HS-27A (cell line): ENCODE measurements at regions not wholly inside any gene's neighbourhood (a gene's known extent, or its start where the extent isn't known, plus 50 kb on each side); places are given as distances from the start of the nearest gene placed in this dataset.

ENCODE experiments used
- DNase-seq: peaks from one replicate; pipeline ENCODE4 v3.0.0-alpha.2; 2012; ENCODE audit warnings: low read depth, missing footprints

DNA sequence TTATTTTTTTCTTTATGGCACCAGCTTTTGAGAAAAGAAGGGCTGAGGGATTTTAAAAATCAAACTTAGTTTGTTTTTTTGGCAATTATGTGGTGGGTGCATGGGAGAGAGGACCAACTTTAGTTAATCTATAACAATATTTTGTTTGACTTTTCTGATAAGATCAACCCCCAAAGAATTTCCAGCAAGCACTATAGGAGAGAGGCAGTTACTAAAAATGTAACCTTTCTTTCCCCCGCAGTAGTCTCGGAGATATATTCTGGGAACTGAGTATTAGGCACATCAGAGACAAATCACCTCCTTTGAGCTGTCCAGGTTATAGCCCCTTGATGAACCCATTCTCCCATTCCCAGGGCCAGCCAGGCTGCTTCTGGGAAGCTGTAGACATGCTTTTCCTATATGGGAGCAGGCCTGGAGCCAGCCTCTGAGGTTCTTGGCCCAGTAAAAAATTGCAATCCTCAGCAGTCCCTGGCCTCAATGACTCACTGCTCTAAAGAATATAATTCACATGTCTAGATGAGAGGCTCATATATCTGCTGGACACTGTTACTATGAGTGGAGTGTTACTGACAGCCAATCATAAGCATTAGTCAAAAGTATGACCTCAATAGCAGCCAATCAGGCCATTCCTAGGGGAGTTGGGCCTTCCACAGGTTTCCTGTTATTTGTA lies 138.3 kb upstream of the AGBL1 start:
- DNase-seq: no peak

DNA sequence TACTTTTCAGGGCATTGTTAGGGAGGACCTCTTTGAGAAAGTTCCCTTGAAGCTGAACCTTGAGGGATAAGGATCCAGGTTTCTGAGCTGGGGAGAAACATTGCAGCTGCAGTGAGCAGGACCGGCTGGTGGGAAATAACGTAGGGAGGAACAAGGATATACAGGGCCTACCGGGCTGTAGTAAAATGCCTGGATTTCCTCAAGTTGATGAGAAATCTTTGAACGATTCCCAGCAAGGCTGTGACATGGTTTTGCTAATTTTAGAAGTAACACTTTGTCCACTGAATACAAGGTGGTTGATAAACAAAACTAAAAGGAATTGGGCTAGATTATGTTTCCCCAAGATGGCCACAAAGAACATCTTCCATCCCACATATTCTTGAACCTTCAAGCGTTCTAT lies 137.0 kb upstream of the AGBL1 start:
- no peak for DNase-seq

DNA sequence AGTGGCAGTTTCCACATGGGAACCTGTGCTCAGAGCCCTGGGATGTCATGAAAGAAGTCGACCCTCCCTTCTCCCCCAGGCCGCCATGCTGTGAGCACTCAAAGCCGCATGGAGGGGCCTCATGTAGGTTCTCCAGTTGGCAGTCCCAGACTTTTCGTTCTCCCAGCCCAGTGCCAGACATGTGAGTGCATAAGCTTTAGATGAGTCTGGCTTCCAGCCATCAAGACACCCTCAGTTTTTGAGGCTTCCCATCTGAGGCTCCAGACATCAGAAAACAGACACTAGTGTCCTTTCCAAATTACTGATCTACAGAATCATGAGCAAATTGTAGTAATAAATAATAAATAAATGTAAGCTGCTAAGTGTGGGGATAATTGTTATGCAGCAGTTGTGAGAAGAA lies 136.5 kb upstream of the AGBL1 start:
- DNase-seq: no peak

DNA sequence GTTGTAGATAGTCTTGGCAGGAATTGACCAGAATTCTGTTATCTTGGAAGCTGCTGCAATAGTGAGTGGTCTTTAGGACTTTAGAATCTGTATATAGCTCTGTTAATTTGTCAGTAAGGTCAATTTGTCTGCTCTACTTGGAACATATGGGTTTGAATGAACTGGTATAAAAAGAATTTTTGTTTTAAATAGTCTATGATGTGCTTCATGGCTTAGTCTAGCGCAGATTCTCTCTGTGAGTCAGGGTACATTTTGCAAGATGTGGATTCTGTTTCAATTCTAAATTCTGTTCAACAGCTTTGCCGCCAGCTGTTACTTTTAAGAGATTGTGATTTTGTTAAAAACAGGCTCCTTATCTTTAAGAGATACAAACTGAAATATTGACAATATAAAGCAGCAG lies 135.9 kb upstream of the AGBL1 start:
- DNase-seq: no peak

DNA sequence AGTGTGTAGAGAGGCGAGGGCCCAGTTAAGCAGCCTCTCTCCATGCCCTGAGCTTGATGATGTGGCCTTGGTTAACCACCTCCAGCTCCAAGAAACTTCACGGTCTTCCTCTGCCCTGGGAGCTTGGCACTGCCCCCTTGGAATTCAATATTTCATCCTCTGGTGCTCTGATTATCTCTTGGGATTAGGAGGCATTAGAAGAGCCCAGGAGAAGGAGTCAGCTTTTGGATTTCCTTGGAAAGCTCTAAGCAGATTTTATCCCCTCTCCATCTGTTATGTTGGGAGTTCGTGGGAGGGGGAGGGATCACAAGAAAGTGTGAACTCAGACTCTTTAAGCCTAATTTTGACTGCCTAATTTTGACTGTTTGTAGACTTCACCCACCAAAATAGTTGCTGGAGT lies 132.7 kb upstream of the AGBL1 start:
- no peak for DNase-seq

DNA sequence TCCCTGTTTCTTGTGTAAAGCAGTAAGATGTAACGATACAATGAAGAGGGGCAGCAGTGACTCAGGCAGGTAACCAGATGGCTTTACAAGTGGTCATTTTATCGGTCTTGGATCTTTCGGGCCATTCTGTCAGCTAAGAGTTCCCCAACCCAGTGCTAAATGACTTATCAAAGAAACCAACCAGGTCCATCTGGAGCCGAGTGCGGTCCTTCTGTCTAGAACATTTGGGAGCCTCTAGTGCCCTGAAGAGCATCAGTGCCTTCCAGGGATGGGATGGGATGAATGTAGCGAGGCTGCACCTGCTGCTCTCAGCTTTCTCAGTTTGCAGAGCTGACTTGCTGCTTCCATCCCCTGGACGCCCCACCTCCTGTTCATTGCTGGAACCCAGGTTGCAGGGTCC lies 131.7 kb upstream of the AGBL1 start:
- no peak for DNase-seq

DNA sequence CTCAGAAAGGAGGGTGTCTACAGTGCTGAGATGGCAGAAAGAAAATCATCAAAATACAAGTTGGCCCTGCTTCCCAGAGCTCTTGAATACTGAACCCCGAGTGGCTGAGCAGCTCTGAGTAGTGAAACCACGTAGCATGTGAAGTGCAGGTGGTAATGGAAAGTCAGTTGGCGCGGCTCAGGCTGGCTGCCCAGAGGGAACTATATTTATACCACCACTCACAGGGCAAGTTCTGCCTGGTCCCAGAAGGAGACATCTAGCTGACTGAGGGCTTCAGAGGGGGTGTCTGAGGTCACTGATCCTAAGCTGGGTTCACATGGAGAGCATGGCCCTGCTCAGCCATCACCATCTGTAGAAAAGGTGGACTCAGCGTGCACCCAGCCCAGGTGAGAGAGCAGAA lies 129.6 kb upstream of the AGBL1 start:
- DNase-seq: no peak

DNA sequence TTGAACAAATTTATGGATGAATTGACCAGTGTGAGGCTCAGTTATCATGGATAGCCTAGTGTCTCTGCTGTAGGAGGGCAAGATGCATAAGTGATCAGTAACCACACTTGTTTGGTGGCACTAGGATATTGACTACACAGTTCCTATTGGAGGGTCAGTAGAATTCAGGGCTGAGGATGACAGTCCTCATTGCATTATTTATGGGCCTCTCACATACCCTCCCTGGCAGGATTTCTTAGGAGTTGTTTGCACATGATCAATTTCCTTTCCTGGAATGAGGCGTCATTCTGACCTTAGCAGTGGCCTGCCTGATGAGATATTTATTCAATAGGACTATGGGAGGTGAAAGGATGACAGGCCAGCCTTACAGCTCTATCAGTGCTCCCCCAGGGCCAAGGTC lies 125.1 kb upstream of the AGBL1 start:
- DNase-seq: no peak

DNA sequence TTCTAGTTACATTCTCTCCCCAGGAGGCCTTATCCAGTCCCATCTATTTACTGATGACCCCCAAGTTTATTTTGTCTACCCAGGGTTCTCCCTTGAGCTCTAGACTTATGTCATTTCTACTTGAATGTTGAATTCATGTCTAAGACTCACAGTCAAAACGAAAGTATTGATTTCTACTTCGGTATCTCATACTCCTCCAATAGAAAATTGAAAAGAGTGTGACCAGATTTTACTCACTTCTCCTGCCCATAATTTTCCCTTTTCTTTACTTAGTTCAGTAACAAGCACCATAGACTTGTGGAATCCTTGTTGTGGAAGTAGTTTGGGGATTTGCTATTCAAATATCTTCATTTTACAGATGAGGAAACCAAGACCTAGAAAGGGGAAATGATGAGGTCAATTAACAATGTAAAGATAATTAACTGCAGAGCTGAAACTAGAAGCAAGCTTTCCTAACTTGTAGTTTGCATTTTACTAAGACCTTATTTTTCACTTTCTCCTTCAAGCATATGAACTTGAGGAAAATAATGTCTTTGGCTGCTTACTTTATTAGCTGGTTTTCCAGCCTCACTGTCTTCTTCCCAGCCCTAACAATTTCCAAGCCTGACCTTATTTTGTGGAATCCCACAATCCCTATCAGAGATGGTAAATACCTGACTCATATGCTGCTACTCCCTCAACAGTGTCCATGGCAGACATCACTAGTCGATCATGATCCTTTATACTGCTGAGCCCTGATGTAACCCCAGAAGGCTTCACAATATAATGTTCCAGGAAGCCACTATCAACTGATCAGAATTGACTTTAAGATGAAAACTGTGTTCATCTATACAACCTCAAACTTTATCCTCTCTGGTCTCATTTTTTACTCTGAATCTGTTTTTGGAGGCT lies 123.9 kb upstream of the AGBL1 start:
- no peak for DNase-seq

DNA sequence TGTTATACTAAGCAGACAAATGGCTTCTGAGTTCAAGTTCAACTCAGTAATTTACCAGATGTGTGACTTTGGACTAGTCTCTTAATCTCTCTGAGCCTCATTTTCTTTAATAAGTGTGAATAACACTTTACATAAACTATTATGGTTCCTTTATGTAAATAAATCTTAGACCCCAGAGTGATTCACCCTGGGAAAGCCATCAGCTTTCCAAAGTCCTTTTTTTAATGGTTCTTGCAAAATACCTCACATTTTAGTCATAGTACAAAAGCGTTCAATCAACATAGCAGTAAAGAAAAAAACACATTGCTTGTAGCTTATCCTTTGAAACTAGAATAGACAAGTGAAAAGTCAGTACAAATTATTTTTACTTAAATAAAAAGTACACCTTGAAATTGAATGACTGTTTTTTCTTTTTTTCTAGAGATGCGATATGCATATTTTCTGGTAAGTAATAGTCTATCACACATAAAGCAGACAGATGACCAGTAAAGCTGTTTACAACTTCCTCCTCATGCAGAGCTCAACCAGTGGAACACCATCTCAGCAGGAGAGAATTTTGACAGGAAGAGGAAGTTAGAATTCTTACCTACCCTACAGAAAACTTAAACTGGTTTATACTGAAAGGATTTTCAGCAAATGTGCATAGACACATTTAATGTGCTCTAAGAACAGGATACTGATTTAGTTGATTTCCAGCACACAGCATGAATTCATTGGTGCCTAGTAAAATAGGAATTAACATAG lies 123.0 kb upstream of the AGBL1 start:
- DNase-seq: no peak

DNA sequence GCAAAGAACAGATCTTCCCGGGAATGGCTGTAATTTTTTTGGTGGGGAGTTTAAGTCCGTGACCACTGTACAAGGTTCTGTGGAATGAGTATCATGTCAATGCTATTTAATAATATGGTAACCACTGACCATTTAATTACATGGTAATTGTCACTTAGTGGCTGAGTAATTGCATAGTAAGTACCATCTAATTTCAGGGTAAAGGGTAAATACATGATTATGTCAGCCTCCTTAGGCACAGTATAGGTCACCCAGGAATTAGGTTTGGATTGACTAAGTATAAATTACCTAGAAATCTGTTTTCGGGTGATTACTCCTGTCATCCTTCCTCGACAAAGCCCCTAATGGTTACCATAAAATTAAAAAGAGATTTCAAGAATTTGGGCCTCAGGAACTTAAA lies 120.1 kb upstream of the AGBL1 start:
- DNase-seq: no peak

DNA sequence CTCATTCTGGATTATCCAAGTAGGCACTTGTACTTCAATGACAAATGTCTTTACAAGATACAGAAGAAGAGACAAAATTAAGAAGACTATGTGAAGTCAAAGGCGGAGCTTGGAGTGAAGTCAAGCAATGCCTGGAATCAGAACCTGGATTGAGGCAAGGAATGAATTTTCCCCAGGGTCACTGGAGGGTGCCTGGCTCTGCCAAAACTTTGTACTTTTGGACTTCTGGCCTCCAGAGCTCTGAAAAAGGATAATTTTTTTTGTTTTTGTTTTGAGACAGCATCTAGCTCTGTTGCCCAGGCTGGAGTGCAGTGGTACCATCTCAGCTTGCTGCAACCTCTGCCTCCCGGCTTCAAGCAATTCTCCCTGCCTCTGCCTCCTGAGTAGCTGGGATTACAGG lies 119.3 kb upstream of the AGBL1 start:
- no peak for DNase-seq

DNA sequence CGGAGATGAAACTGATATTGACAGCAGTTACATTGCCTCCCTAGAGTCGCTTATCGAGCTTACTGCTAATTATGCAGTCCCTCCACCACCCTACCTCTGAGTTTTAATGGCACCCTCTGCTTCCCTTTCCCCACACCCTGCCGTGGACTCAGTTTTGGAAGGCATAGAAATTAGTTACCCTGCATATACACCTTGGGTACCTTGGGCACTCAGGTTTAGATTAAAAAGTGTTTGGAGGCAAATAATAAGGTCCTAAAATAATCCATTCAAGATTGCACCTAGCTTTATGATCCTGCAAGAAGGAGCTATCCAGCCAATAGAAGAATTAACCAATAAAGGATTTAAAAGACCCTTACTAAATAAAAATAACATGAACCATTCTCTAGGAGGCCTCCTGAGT lies 117.8 kb upstream of the AGBL1 start:
- no peak for DNase-seq

DNA sequence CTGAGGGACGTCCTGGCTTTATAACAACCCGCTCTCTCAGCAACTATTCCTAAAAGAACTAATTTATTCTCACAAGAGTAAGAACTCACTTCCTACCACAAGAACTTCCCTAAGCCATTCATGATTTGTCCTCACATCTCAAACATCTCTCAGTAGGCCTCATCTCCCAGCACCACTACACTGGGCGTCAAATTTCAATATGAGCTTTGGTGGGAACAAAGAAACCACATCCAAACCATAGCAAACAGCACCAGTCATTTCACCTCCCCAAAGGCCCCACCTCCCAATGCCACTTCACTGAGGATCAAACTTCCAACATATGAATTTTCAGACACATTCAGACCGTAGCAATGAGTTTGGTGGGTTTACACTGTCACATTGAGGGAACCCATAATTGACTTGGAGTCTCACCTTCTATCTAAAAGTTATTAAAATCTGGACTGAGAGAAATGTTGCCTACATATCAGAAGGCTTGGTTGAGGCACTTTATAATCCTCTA lies 116.4 kb upstream of the AGBL1 start:
- DNase-seq: no peak

DNA sequence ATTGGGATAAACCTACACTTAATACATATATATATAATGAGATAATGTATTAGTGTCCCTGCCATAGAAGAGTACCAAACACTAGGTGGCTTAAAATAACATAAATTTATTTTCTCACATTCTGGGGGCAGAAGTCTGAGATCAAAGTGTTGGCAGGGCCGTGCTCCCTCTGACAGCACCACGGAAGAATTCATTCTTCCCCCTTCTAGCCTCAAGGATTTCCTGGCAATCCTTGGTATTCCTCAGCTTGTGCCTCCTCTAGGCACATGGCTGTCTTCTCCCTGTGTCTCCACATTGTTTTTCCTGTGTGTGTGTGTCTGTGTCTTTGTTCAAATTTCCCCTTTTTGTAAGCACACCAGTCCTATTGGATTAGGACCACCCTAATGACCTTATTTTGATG lies 115.2 kb upstream of the AGBL1 start:
- DNase-seq: no peak

DNA sequence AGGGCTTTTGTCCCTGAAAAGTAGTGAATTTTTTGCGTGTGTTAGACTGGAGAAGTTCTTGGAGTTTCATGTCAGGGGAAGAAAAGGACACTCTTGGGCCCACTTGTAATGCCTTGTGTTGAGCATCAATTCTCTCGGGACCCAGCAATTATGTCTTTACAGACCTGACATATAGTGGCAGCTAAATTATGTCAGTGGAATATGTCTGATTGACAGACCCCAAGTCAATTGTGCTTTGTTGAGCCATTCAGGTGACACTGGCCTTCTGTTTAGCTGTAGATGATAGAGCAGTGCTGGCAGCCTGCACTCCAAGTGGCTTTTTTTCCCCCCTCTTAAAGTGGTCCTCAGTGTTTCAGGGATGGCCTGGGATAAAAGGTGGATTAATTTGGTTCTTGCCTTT lies 112.1 kb upstream of the AGBL1 start:
- no peak for DNase-seq

DNA sequence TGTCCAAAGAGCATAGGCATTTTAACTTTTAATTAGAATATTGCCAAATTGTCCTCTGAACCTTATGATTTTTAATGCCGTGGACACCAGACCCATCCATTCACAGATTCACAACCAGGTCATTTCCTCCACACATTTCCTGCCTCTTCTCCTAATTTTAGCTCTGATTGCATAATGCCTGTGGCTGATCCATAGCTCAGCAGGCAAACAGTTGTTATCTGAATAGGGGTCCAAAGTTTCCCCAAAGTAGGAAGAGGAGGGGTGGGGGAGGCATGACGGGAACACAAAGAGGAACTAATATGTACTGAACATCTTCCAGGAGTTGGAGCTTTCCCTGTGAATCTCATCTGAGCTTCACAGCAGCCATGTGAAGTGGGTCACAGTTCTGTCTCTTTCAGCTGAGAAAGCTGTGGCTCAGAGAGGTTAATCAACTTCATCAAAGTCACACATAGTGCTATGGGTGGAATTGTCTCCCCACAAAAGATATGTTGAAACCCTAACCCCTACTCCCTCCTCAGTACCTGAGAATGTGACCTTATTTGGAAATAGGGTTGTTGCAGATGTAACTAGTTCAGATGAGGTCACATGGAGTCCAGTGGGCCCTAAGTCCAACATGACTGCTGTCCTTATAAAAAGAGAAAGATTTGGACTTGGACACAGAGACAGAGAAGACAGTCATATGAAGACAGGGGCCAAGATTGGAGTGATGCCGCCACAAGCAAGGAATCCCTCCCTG lies 106.7 kb upstream of the AGBL1 start:
- no peak for DNase-seq

DNA sequence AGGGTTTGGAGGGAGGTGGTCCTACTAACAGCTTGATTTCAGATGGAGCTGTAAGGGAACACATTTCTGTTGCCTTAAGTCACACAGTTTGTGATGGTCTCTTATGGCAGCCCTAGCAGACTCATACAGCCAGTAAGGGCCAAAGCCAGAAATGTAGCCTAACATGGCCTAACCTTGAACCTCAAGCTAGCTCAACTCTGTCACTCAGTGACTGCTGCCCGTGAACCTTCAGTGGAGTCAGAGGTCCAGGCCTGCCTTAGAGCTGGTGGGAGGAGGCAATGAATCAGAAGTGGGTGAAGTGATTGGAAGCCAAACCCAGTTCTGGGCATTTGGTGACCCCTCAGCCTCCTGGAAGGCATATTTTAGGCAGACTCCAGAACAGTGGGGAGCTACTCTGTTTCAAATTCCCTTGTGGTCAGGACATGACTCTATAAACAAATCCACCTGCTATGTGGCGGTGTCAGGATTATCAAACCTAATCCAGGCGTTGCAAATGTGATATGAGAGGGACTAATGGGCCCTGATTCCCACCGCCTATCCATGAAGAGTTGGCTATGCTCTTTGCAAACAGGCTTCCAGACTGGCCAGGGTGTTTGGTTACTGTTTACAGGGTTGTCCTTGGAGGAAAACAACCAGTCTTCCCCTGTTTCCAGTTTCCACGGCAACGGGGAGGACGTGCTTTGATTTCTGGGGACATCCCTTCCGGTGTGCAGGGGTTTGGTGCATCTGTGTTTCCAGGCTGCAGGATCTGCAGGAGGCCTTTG lies 105.9 kb upstream of the AGBL1 start:
- peak; percentile 5 for DNase-seq

DNA sequence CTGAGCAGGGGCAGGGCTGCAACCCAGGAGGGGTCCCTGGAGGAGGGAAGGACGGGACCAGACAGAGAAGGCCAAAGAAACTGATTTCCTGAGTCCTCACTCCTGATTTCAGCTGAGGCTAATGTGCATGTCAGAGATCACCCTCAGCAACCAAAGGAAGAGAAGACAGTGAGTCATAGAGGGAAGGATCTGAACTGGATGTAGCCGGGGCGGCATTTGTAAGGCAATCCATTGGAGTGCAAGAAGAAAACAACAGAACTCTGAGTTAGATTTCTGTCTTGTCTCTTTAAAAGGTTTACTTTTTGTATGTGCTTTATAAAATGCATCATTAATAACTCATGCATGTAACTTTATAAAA lies 105.3 kb upstream of the AGBL1 start:
- DNase-seq: peak; percentile 39

DNA sequence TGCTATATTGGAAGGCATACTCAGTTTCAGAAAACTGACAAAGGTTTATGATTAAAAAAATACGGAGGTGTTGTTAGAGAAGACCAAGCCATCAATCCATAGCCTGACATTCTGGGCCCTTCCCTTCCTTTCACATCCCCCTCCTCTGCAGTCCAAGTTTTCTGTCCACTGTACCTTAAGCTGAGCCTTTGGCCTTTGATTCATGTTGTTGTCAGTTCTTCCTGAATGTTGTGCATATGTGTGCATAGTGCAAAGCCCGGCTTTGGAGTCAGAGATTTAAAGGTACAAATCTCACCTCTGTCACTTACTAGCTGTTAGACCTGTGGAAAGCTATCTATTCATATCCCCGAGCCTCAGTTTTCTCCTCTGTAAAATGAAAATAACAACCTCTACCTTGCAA lies 104.9 kb upstream of the AGBL1 start:
- no peak for DNase-seq

DNA sequence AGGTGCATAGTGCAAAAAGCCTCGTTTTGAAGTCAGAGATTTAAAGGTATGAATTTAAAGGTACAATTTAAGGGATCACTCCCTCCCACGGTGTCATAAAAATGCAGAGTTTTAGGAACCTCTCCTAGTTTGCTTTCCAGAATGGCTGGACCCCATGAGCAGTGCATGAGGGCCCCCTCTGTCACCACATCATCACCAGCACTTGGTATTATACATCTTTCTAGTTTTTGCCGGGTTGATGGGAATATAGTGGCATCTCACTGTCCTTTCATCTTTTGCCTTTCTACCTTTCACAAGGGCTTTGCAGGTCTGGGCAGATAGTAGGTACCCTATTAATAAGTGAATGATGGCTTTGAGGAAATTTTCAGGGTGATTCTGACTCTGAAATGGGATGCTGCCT lies 103.6 kb upstream of the AGBL1 start:
- DNase-seq: no peak

DNA sequence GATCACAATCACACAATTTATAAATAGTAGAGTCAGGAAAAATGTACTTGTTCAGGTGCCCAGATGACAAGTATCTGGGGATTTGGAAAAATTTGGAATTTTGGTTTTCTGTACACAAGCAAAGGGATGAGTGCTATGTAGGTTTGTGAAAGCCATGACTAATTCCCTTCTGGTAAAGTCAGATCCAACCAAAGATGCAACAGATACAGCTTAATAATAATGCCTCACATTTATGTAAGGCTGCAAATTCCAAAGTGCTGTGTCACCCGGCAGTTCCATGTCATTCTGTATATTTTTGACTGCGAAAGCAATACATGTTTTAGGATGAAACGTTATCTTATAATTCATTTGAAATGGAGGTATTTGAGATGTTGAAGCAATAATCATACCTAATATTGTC lies 102.7 kb upstream of the AGBL1 start:
- peak; percentile 76 for DNase-seq
